GM19468 (cell line): ENCODE measurements at regions not wholly inside any gene's neighbourhood (a gene's known extent, or its start where the extent isn't known, plus 50 kb on each side); places are given as distances from the start of the nearest gene placed in this dataset.
"Not testable (repeated sequence)": the region's sequence is repeated elsewhere in the genome, so short reads cannot be mapped to it uniquely, and the experiment has no call there.

Experiments used
- ATAC-seq: cut with Tn5 transposase; IDR thresholded peaks from one replicate; pipeline ENCODE4 v1.9.1; 2021; ENCODE audit warnings: mild to moderate bottlenecking, moderate library complexity, moderate number of reproducible peaks; ENCODE audit not compliant: unreplicated experiment; ENCODE audit errors: extremely low read depth

- no peak for ATAC-seq
Observed at GRCh38 chr10:52578871-52579405, 193.6 kb downstream of the MBL2 start.

GRCh38 chr10:52581636-52582035 is 190.9 kb downstream of the MBL2 start:
- ATAC-seq = not testable (repeated sequence)

- no peak for ATAC-seq
Observed at GRCh38 chr10:52583336-52583735, 189.2 kb downstream of the MBL2 start.

GRCh38 chr10:52586710-52587109 is 185.9 kb downstream of the MBL2 start:
- ATAC-seq = no peak

GRCh38 chr10:52597189-52597863 is 175.3 kb downstream of the MBL2 start:
- ATAC-seq = no peak

GRCh38 chr10:52598936-52599335 is 173.6 kb downstream of the MBL2 start:
- no peak for ATAC-seq

- ATAC-seq = no peak
Observed at GRCh38 chr10:52599551-52600200, 172.9 kb downstream of the MBL2 start.

- ATAC-seq = not testable (repeated sequence)
Observed at GRCh38 chr10:52604131-52604530, 168.5 kb downstream of the MBL2 start.

- no peak for ATAC-seq
Observed at GRCh38 chr10:52609071-52609470, 163.5 kb downstream of the MBL2 start.

GRCh38 chr10:52609626-52610240 is 162.9 kb downstream of the MBL2 start:
- ATAC-seq = no peak

GRCh38 chr10:52615331-52615730 is 157.3 kb downstream of the MBL2 start:
- no peak for ATAC-seq

- no peak for ATAC-seq
Observed at GRCh38 chr10:52615756-52616394, 156.7 kb downstream of the MBL2 start.

- ATAC-seq = no peak
Observed at GRCh38 chr10:52616395-52616764, 156.2 kb downstream of the MBL2 start.

GRCh38 chr10:52617346-52617745 is 155.2 kb downstream of the MBL2 start:
- ATAC-seq = no peak

- no peak for ATAC-seq
Observed at GRCh38 chr10:52619052-52619451, 153.5 kb downstream of the MBL2 start.

GRCh38 chr10:52621635-52622079 is 150.9 kb downstream of the MBL2 start:
- ATAC-seq = no peak

- ATAC-seq = no peak
Observed at GRCh38 chr10:52623761-52624160, 148.8 kb downstream of the MBL2 start.

GRCh38 chr10:52627279-52627678 is 145.3 kb downstream of the MBL2 start:
- ATAC-seq = no peak

GRCh38 chr10:52631146-52631545 is 141.4 kb downstream of the MBL2 start:
- ATAC-seq = no peak

GRCh38 chr10:52631648-52632047 is 140.9 kb downstream of the MBL2 start:
- ATAC-seq = no peak

- ATAC-seq = no peak
Observed at GRCh38 chr10:52632591-52632990, 140.0 kb downstream of the MBL2 start.
